ENCODE measurements at regions not wholly inside any gene's neighbourhood (a gene's known extent, or its start where the extent isn't known, plus 50 kb on each side); places are given as distances from the start of the nearest gene placed in this dataset.

- TF ChIP-seq EZH2 (IDR thresholded peaks at IDR 0.05): no peak
- H3K4me1 ChIP-seq: no peaks in the 10 kb centered on the region
Observed at GRCh38 chr18:50506362-50506761, 53.5 kb upstream of the MAPK4 start.

DNA sequence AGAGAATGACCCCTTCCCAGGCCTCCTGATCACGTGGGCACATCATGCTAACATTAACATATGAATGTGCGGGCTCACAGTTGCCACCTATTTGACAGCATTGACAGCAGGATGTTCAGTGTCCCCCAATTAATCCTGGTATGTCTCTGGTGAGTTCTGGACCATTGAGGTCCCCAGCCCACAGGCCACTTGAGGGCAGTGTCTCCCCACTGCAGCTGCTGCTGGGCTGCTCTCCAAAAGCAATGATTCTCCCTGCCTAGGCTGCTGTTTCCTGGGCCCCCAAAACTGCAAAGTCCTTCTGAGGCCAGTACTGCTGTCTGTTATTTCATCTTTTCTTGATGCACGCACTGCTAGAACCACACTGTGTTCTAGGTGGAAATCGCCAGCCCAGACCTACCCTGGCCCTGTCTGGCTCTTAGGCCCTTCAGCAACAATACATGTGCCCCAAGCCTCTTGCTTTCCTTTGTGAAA, 52.7 kb upstream of the MAPK4 start:
- Mint-ChIP-seq H3K9me3 (peaks cover 4% of the 10 kb centered on the region), H3K36me3 (no peaks in the 10 kb centered on the region), H3K4me1 (peaks cover 11% of the 10 kb centered on the region), H3K4me3 (no peak overlapping the region), H3K27me3 (ENCODE audit: insufficient read depth, low read depth) (peaks cover 2% of the 10 kb centered on the region), H3K27ac (peak overlapping the region; percentile 24)
- Histone ChIP-seq H3K9me3 (ENCODE audit: low read depth) (no peaks in the 10 kb centered on the region), H3F3A (ENCODE audit: low read depth) (no peaks in the 10 kb centered on the region), H3K4me1 (no peaks in the 10 kb centered on the region), H3K79me2 (ENCODE audit: low read depth) (no peaks in the 10 kb centered on the region), H3K36me3 (no peaks in the 10 kb centered on the region), H3K4me3 (no peak overlapping the region), H2AFZ (replicated peaks) (peak overlapping the region; percentile 84), H3K9ac (no peak overlapping the region), H4K20me1 (ENCODE audit: low read depth) (no peaks in the 10 kb centered on the region), H3K4me2 (no peak overlapping the region), H3K27me3 (no peaks in the 10 kb centered on the region), H3K27ac (no peak overlapping the region)
- DNase-seq (ENCODE audit: low spot score): peak; percentile 87
- TF ChIP-seq EZH2phosphoT487 (IDR thresholded peaks at IDR 0.05) (no peak), CTCF (IDR thresholded peaks at IDR 0.05) (peak; percentile 93), EZH2 (IDR thresholded peaks at IDR 0.05) (no peak)

More at GRCh38 chr18:50506362-50506761, 53.5 kb upstream of the MAPK4 start:
- Histone ChIP-seq H3K27me3 (no peaks in the 10 kb centered on the region), H3K36me3 (no peaks in the 10 kb centered on the region), H3K4me3 (no peak overlapping the region), H3F3A (ENCODE audit: low read depth) (no peaks in the 10 kb centered on the region), H3K9me3 (ENCODE audit: low read depth) (no peaks in the 10 kb centered on the region), H3K4me2 (no peak overlapping the region), H3K27ac (no peak overlapping the region), H3K79me2 (ENCODE audit: low read depth) (no peaks in the 10 kb centered on the region), H2AFZ (replicated peaks) (no peak overlapping the region), H4K20me1 (ENCODE audit: low read depth) (no peaks in the 10 kb centered on the region), H3K9ac (no peak overlapping the region)
- H3K4me1 Mint-ChIP-seq: peaks cover 11% of the 10 kb centered on the region
- DNase-seq (ENCODE audit: low spot score): no peak
- peaks cover 4% of the 10 kb centered on the region for H3K9me3 Mint-ChIP-seq
- H3K36me3 Mint-ChIP-seq: no peaks in the 10 kb centered on the region
- H3K27ac Mint-ChIP-seq: no peak overlapping the region
- H3K4me3 Mint-ChIP-seq: no peak overlapping the region
- H3K27me3 Mint-ChIP-seq (ENCODE audit: insufficient read depth, low read depth): peaks cover 2% of the 10 kb centered on the region

DNA sequence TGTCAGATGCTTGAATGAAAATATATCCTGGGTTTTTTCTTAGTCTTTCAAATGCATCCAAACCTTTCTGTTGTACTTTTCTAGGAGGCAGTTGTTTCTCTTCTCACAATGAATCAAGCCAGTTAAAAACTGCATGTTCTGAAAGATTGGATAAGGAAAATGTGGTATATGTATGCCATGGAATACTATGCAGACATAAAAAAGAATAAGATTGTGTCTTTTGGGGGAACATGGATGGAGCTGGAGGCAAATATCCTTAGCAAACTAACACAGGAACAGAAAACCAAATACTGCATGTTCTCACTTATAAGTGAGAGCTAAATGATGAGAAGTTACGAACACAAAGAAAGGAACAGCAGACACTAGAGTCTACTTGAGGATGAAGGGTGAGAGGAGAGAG, 51.7 kb upstream of the MAPK4 start:
- Histone ChIP-seq H2AFZ (replicated peaks) (no peak overlapping the region), H3K27ac (no peak overlapping the region), H3K4me3 (no peak overlapping the region), H4K20me1 (ENCODE audit: low read depth) (no peaks in the 10 kb centered on the region), H3K36me3 (no peaks in the 10 kb centered on the region), H3K27me3 (no peaks in the 10 kb centered on the region), H3K9ac (no peak overlapping the region), H3K4me2 (no peak overlapping the region), H3F3A (ENCODE audit: low read depth) (no peaks in the 10 kb centered on the region), H3K9me3 (ENCODE audit: low read depth) (no peaks in the 10 kb centered on the region), H3K79me2 (ENCODE audit: low read depth) (no peaks in the 10 kb centered on the region), H3K4me1 (no peaks in the 10 kb centered on the region)
- no peaks in the 10 kb centered on the region for H3K36me3 Mint-ChIP-seq
- TF ChIP-seq EZH2 (IDR thresholded peaks at IDR 0.05): no peak
- TF ChIP-seq CTCF (IDR thresholded peaks at IDR 0.05): no peak
- no peak for TF ChIP-seq EZH2phosphoT487 (IDR thresholded peaks at IDR 0.05)
- DNase-seq (ENCODE audit: low spot score): no peak
- peaks cover 2% of the 10 kb centered on the region for H3K27me3 Mint-ChIP-seq (ENCODE audit: insufficient read depth, low read depth)
- peaks cover 11% of the 10 kb centered on the region for H3K4me1 Mint-ChIP-seq
- H3K9me3 Mint-ChIP-seq: peaks cover 4% of the 10 kb centered on the region
- H3K27ac Mint-ChIP-seq: no peak overlapping the region
- no peak overlapping the region for H3K4me3 Mint-ChIP-seq

- Histone ChIP-seq H3K4me3 (no peak overlapping the region), H3K36me3 (no peaks in the 10 kb centered on the region), H3K27me3 (no peaks in the 10 kb centered on the region), H3K9me3 (ENCODE audit: low read depth) (no peaks in the 10 kb centered on the region), H3K79me2 (ENCODE audit: low read depth) (no peaks in the 10 kb centered on the region), H3F3A (ENCODE audit: low read depth) (no peaks in the 10 kb centered on the region), H3K4me1 (no peaks in the 10 kb centered on the region), H2AFZ (replicated peaks) (no peak overlapping the region), H4K20me1 (ENCODE audit: low read depth) (no peaks in the 10 kb centered on the region), H3K4me2 (no peak overlapping the region), H3K9ac (no peak overlapping the region), H3K27ac (no peak overlapping the region)
- peaks cover 11% of the 10 kb centered on the region for H3K4me1 Mint-ChIP-seq
- peaks cover 4% of the 10 kb centered on the region for H3K9me3 Mint-ChIP-seq
- H3K27ac Mint-ChIP-seq: no peak overlapping the region
- DNase-seq (ENCODE audit: low spot score): no peak
- TF ChIP-seq CTCF (IDR thresholded peaks at IDR 0.05) (no peak), EZH2 (IDR thresholded peaks at IDR 0.05) (no peak), EZH2phosphoT487 (IDR thresholded peaks at IDR 0.05) (no peak)
- no peak overlapping the region for H3K4me3 Mint-ChIP-seq
- peaks cover 2% of the 10 kb centered on the region for H3K27me3 Mint-ChIP-seq (ENCODE audit: insufficient read depth, low read depth)
- no peaks in the 10 kb centered on the region for H3K36me3 Mint-ChIP-seq
Observed at GRCh38 chr18:50509012-50509411, 50.9 kb upstream of the MAPK4 start.
